ENCODE measurements at regions not wholly inside any gene's neighbourhood (a gene's known extent, or its start where the extent isn't known, plus 50 kb on each side); places are given as distances from the start of the nearest gene placed in this dataset.

- peak; percentile 63 for DNase-seq (ENCODE audit: low read depth, low spot score)
- no peak overlapping the region for H3K4me3 ChIP-seq (ENCODE audit: insufficient read length, low read depth)
- no peaks in the 10 kb centered on the region for H3K9me3 ChIP-seq (ENCODE audit: insufficient read depth, low read length)
Measured at GRCh38 chr4:179867300-179867878, 2375.8 kb upstream of the TENM3 start.

GRCh38 chr4:179871726-179872125, 2371.5 kb upstream of the TENM3 start:
- DNase-seq (ENCODE audit: low read depth, low spot score), result no peak
- Histone ChIP-seq H3K4me3 (ENCODE audit: insufficient read length, low read depth) (no peak overlapping the region), H3K9me3 (ENCODE audit: insufficient read depth, low read length) (no peaks in the 10 kb centered on the region), H3K36me3 (ENCODE audit: insufficient read depth, insufficient read length, low read length) (no peaks in the 10 kb centered on the region), H3K27me3 (ENCODE audit: insufficient read depth, insufficient read length) (no peaks in the 10 kb centered on the region), H3K4me1 (ENCODE audit: insufficient read depth, insufficient read length) (no peaks in the 10 kb centered on the region), H3K9ac (ENCODE audit: insufficient read length, low read depth) (no peak overlapping the region)
- no peak for TF ChIP-seq ZNF274 (IDR thresholded peaks at IDR 0.05; ENCODE audit: low read depth, low read length)
- no peak for TF ChIP-seq YY1 (IDR thresholded peaks at IDR 0.05; ENCODE audit: insufficient read depth, insufficient read length)
- TF ChIP-seq SUZ12 (IDR thresholded peaks at IDR 0.05; ENCODE audit: extremely low read depth, insufficient read depth, insufficient read length), result no peak

More at GRCh38 chr4:179867300-179867878, 2375.8 kb upstream of the TENM3 start:
- no peaks in the 10 kb centered on the region for H3K4me1 ChIP-seq (ENCODE audit: insufficient read depth, insufficient read length)
- no peaks in the 10 kb centered on the region for H3K27me3 ChIP-seq (ENCODE audit: insufficient read depth, insufficient read length)
- no peaks in the 10 kb centered on the region for H3K36me3 ChIP-seq (ENCODE audit: insufficient read depth, insufficient read length, low read length)
- H3K9ac ChIP-seq (ENCODE audit: insufficient read length, low read depth), result no peak overlapping the region
- TF ChIP-seq ZNF274 (IDR thresholded peaks at IDR 0.05; ENCODE audit: low read depth, low read length) (no peak), SUZ12 (IDR thresholded peaks at IDR 0.05; ENCODE audit: extremely low read depth, insufficient read depth, insufficient read length) (no peak), YY1 (IDR thresholded peaks at IDR 0.05; ENCODE audit: insufficient read depth, insufficient read length) (no peak)

GRCh38 chr4:179872755-179873154, 2370.4 kb upstream of the TENM3 start:
- no peak for DNase-seq (ENCODE audit: low read depth, low spot score)
- H3K4me3 ChIP-seq (ENCODE audit: insufficient read length, low read depth), result no peak overlapping the region

GRCh38 chr4:179880756-179881155, 2362.4 kb upstream of the TENM3 start:
- Histone ChIP-seq H3K4me3 (ENCODE audit: insufficient read length, low read depth) (no peak overlapping the region), H3K9me3 (ENCODE audit: insufficient read depth, low read length) (no peaks in the 10 kb centered on the region), H3K4me1 (ENCODE audit: insufficient read depth, insufficient read length) (no peaks in the 10 kb centered on the region), H3K36me3 (ENCODE audit: insufficient read depth, insufficient read length, low read length) (no peaks in the 10 kb centered on the region), H3K27me3 (ENCODE audit: insufficient read depth, insufficient read length) (no peaks in the 10 kb centered on the region), H3K9ac (ENCODE audit: insufficient read length, low read depth) (no peak overlapping the region)
- no peak for DNase-seq (ENCODE audit: low read depth, low spot score)
- no peak for TF ChIP-seq SUZ12 (IDR thresholded peaks at IDR 0.05; ENCODE audit: extremely low read depth, insufficient read depth, insufficient read length)
- no peak for TF ChIP-seq ZNF274 (IDR thresholded peaks at IDR 0.05; ENCODE audit: low read depth, low read length)
- TF ChIP-seq YY1 (IDR thresholded peaks at IDR 0.05; ENCODE audit: insufficient read depth, insufficient read length), result no peak

More at GRCh38 chr4:179872755-179873154, 2370.4 kb upstream of the TENM3 start:
- no peak overlapping the region for H3K9ac ChIP-seq (ENCODE audit: insufficient read length, low read depth)
- H3K4me1 ChIP-seq (ENCODE audit: insufficient read depth, insufficient read length), result no peaks in the 10 kb centered on the region
- H3K36me3 ChIP-seq (ENCODE audit: insufficient read depth, insufficient read length, low read length), result no peaks in the 10 kb centered on the region
- TF ChIP-seq YY1 (IDR thresholded peaks at IDR 0.05; ENCODE audit: insufficient read depth, insufficient read length) (no peak), ZNF274 (IDR thresholded peaks at IDR 0.05; ENCODE audit: low read depth, low read length) (no peak), SUZ12 (IDR thresholded peaks at IDR 0.05; ENCODE audit: extremely low read depth, insufficient read depth, insufficient read length) (no peak)
- no peaks in the 10 kb centered on the region for H3K27me3 ChIP-seq (ENCODE audit: insufficient read depth, insufficient read length)
- H3K9me3 ChIP-seq (ENCODE audit: insufficient read depth, low read length), result no peaks in the 10 kb centered on the region

- Histone ChIP-seq H3K36me3 (ENCODE audit: insufficient read depth, insufficient read length, low read length) (no peaks in the 10 kb centered on the region), H3K9me3 (ENCODE audit: insufficient read depth, low read length) (no peaks in the 10 kb centered on the region), H3K27me3 (ENCODE audit: insufficient read depth, insufficient read length) (no peaks in the 10 kb centered on the region), H3K4me1 (ENCODE audit: insufficient read depth, insufficient read length) (no peaks in the 10 kb centered on the region), H3K4me3 (ENCODE audit: insufficient read length, low read depth) (no peak overlapping the region), H3K9ac (ENCODE audit: insufficient read length, low read depth) (no peak overlapping the region)
- TF ChIP-seq SUZ12 (IDR thresholded peaks at IDR 0.05; ENCODE audit: extremely low read depth, insufficient read depth, insufficient read length) (no peak), ZNF274 (IDR thresholded peaks at IDR 0.05; ENCODE audit: low read depth, low read length) (no peak)
- DNase-seq (ENCODE audit: low read depth, low spot score), result no peak
Measured at GRCh38 chr4:179894066-179894778, 2349.0 kb upstream of the TENM3 start.

GRCh38 chr4:179919587-179919986, 2323.6 kb upstream of the TENM3 start:
- no peaks in the 10 kb centered on the region for H3K27me3 ChIP-seq (ENCODE audit: insufficient read depth, insufficient read length)
- no peaks in the 10 kb centered on the region for H3K4me1 ChIP-seq (ENCODE audit: insufficient read depth, insufficient read length)
- no peak for DNase-seq (ENCODE audit: low read depth, low spot score)
- H3K9me3 ChIP-seq (ENCODE audit: insufficient read depth, low read length), result no peaks in the 10 kb centered on the region
- TF ChIP-seq SUZ12 (IDR thresholded peaks at IDR 0.05; ENCODE audit: extremely low read depth, insufficient read depth, insufficient read length), result no peak
- TF ChIP-seq ZNF274 (IDR thresholded peaks at IDR 0.05; ENCODE audit: low read depth, low read length), result no peak
- TF ChIP-seq YY1 (IDR thresholded peaks at IDR 0.05; ENCODE audit: insufficient read depth, insufficient read length), result no peak
- H3K9ac ChIP-seq (ENCODE audit: insufficient read length, low read depth), result no peak overlapping the region
- no peak overlapping the region for H3K4me3 ChIP-seq (ENCODE audit: insufficient read length, low read depth)
- no peaks in the 10 kb centered on the region for H3K36me3 ChIP-seq (ENCODE audit: insufficient read depth, insufficient read length, low read length)

GRCh38 chr4:179927473-179927872, 2315.7 kb upstream of the TENM3 start:
- Histone ChIP-seq H3K36me3 (ENCODE audit: insufficient read depth, insufficient read length, low read length) (no peaks in the 10 kb centered on the region), H3K4me3 (ENCODE audit: insufficient read length, low read depth) (no peak overlapping the region), H3K9ac (ENCODE audit: insufficient read length, low read depth) (no peak overlapping the region), H3K9me3 (ENCODE audit: insufficient read depth, low read length) (no peaks in the 10 kb centered on the region), H3K4me1 (ENCODE audit: insufficient read depth, insufficient read length) (no peaks in the 10 kb centered on the region), H3K27me3 (ENCODE audit: insufficient read depth, insufficient read length) (no peaks in the 10 kb centered on the region)
- DNase-seq (ENCODE audit: low read depth, low spot score), result no peak
- no peak for TF ChIP-seq SUZ12 (IDR thresholded peaks at IDR 0.05; ENCODE audit: extremely low read depth, insufficient read depth, insufficient read length)

Data from NT2/D1 (cell line).